ENCODE measurements at regions not wholly inside any gene's neighbourhood (a gene's known extent, or its start where the extent isn't known, plus 50 kb on each side); places are given as distances from the start of the nearest gene placed in this dataset.

DNA sequence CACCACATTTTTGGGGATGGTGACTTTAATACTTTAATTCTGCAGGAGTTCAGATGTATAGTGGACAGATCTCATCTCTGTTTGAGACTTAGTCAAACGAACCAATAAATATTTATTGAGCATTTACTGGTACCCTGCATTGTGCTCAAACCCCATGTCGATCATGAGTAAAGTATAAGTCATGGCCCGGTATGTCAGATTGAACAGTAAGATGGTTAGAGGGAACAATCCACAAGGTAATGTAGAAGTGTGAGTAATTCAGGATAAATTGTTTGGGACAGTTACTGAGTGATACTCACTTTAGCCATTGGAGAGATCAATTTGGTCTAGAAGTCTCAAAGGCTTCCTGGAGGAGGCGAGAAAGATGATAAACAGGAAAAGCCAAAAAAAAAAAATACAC is 265.5 kb upstream of the C2CD4B start:
- TF ChIP-seq, protein P1, sequence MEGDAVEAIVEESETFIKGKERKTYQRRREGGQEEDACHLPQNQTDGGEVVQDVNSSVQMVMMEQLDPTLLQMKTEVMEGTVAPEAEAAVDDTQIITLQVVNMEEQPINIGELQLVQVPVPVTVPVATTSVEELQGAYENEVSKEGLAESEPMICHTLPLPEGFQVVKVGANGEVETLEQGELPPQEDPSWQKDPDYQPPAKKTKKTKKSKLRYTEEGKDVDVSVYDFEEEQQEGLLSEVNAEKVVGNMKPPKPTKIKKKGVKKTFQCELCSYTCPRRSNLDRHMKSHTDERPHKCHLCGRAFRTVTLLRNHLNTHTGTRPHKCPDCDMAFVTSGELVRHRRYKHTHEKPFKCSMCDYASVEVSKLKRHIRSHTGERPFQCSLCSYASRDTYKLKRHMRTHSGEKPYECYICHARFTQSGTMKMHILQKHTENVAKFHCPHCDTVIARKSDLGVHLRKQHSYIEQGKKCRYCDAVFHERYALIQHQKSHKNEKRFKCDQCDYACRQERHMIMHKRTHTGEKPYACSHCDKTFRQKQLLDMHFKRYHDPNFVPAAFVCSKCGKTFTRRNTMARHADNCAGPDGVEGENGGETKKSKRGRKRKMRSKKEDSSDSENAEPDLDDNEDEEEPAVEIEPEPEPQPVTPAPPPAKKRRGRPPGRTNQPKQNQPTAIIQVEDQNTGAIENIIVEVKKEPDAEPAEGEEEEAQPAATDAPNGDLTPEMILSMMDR (IDR thresholded peaks at IDR 0.05), result no peak
- no peak for TF ChIP-seq EZH2 (IDR thresholded peaks at IDR 0.05; ENCODE audit: borderline replicate concordance, insufficient read depth, low read depth, low read length, poor library complexity, severe bottlenecking)

Measured in B cell (primary cell).